H9 (cell line): ENCODE measurements at regions not wholly inside any gene's neighbourhood (a gene's known extent, or its start where the extent isn't known, plus 50 kb on each side); places are given as distances from the start of the nearest gene placed in this dataset.

Experiments used
- DNase-seq: peaks from one replicate; pipeline ENCODE4 v3.0.0-alpha.2; 2017
- H2AFZ ChIP-seq: one replicate; pipeline ENCODE4 v1.6.1; 2013; ENCODE audit warnings: mild to moderate bottlenecking, low read length, control low read depth, moderate library complexity
- H2AK5ac ChIP-seq: 2 replicates; pipeline ENCODE4 v1.6.1; 2013; ENCODE audit warnings: low read length, control low read depth, mixed read lengths; ENCODE audit not compliant: insufficient read length
- H2BK120ac ChIP-seq: one replicate; pipeline ENCODE4 v1.6.1; 2013; ENCODE audit warnings: low read depth, mild to moderate bottlenecking, low read length, control low read depth, inconsistent platforms; ENCODE audit not compliant: poor library complexity, severe bottlenecking
- H2BK12ac ChIP-seq: 2 replicates; pipeline ENCODE4 v1.6.1; 2013; ENCODE audit warnings: low read length, control low read depth, mixed read lengths, low read depth; ENCODE audit not compliant: insufficient read length
- H2BK15ac ChIP-seq: 2 replicates; pipeline ENCODE4 v1.6.1; 2013; ENCODE audit warnings: low read depth, low read length, control low read depth
- H2BK20ac ChIP-seq: one replicate; pipeline ENCODE4 v1.6.1; 2013; ENCODE audit warnings: low read depth, mild to moderate bottlenecking, low read length, control low read depth, inconsistent platforms; ENCODE audit not compliant: poor library complexity, severe bottlenecking
- H2BK5ac ChIP-seq: 2 replicates; pipeline ENCODE4 v1.6.1; 2013; ENCODE audit warnings: low read length, control low read depth, mixed read lengths; ENCODE audit not compliant: insufficient read length
- H3K14ac ChIP-seq: 2 replicates; pipeline ENCODE4 v1.6.1; 2013; ENCODE audit warnings: low read length, control low read depth; ENCODE audit not compliant: insufficient read depth
- H3K18ac ChIP-seq: 2 replicates; pipeline ENCODE4 v1.6.1; 2013; ENCODE audit warnings: low read depth, mild to moderate bottlenecking, mixed read lengths, low read length, control low read depth; ENCODE audit not compliant: insufficient read length
- H3K23ac ChIP-seq: 2 replicates; pipeline ENCODE4 v1.6.1; 2013; ENCODE audit warnings: low read length, control low read depth, mixed read lengths, low read depth; ENCODE audit not compliant: insufficient read length
- H3K23me2 ChIP-seq: 2 replicates; pipeline ENCODE4 v1.6.1; 2013; ENCODE audit warnings: low read depth, mild to moderate bottlenecking, mixed read lengths, low read length, control low read depth; ENCODE audit not compliant: insufficient read length, poor library complexity, severe bottlenecking
- H3K27ac ChIP-seq: 2 replicates; pipeline ENCODE4 v1.5.1; 2013; ENCODE audit warnings: low read length, control low read depth, mixed read lengths, low read depth; ENCODE audit not compliant: insufficient read length
- H3K27me3 ChIP-seq: 2 replicates; pipeline ENCODE4 v1.6.1; 2013; ENCODE audit warnings: low read length, control low read depth, inconsistent platforms; ENCODE audit not compliant: insufficient read depth
- H3K4ac ChIP-seq: 2 replicates; pipeline ENCODE4 v1.6.1; 2013; ENCODE audit warnings: low read depth, mild to moderate bottlenecking, control low read depth, inconsistent platforms, low read length, moderate library complexity
- H3K4me1 ChIP-seq: 2 replicates; pipeline ENCODE4 v1.6.1; 2013; ENCODE audit warnings: low read length, control low read depth, inconsistent platforms; ENCODE audit not compliant: insufficient read depth
- H3K4me2 ChIP-seq: 2 replicates; pipeline ENCODE4 v1.6.1; 2013; ENCODE audit warnings: low read length, control low read depth, mixed read lengths; ENCODE audit not compliant: insufficient read length, insufficient read depth
- H3K56ac ChIP-seq: 2 replicates; pipeline ENCODE4 v1.6.1; 2013; ENCODE audit warnings: low read depth, mild to moderate bottlenecking, mixed read lengths, low read length, control low read depth; ENCODE audit not compliant: insufficient read length
- H3K79me1 ChIP-seq: 2 replicates; pipeline ENCODE4 v1.6.1; 2013; ENCODE audit warnings: low read depth, mild to moderate bottlenecking, moderate library complexity, low read length, control low read depth, inconsistent platforms; ENCODE audit not compliant: insufficient read depth, poor library complexity, severe bottlenecking
- H3K79me2 ChIP-seq: 2 replicates; pipeline ENCODE4 v1.6.1; 2013; ENCODE audit warnings: low read length, control low read depth, inconsistent platforms; ENCODE audit not compliant: insufficient read depth
- H3K9ac ChIP-seq: 2 replicates; pipeline ENCODE4 v1.6.1; 2013; ENCODE audit warnings: low read length, control low read depth, mixed read lengths; ENCODE audit not compliant: insufficient read length; ENCODE audit errors: extremely low read depth
- H3K9me3 ChIP-seq: one replicate; pipeline ENCODE4 v1.6.1; 2013; ENCODE audit warnings: low read depth, low read length, inconsistent platforms; ENCODE audit not compliant: control insufficient read depth
- H3T11ph ChIP-seq: one replicate; pipeline ENCODE4 v1.6.1; 2013; ENCODE audit warnings: mild to moderate bottlenecking, low read length, control low read depth, inconsistent platforms
- H4K20me1 ChIP-seq: one replicate; pipeline ENCODE4 v1.6.1; 2013; ENCODE audit not compliant: control insufficient read depth, insufficient read length, insufficient read depth
- H4K5ac ChIP-seq: 2 replicates; pipeline ENCODE4 v1.6.1; 2013; ENCODE audit warnings: low read depth, mild to moderate bottlenecking, mixed read lengths, low read length, control low read depth; ENCODE audit not compliant: insufficient read length
- H4K8ac ChIP-seq: replicated peaks from 2 replicates; pipeline ENCODE4 v1.6.1; 2013; ENCODE audit warnings: low read length, control low read depth, mixed read lengths, low read depth; ENCODE audit not compliant: insufficient read length
- H4K91ac ChIP-seq: 2 replicates; pipeline ENCODE4 v1.6.1; 2013; ENCODE audit warnings: low read depth, mild to moderate bottlenecking, moderate library complexity, mixed read lengths, low read length, control low read depth; ENCODE audit not compliant: insufficient read length
- H3K27ac Mint-ChIP-seq, 3 experiments: 2 replicates in 2 of 3; 3 replicates in 1 of 3; pipeline ENCODE4 v1.8.0; 2020 to 2021; ENCODE audit warnings: mixed read lengths in 3 of 3, mild to moderate bottlenecking in 1 of 3, moderate library complexity in 1 of 3
- H3K27me3 Mint-ChIP-seq: 2 replicates; pipeline ENCODE4 v1.8.0; 2021; ENCODE audit warnings: low read depth, mild to moderate bottlenecking, moderate library complexity, mixed read lengths
- H3K36me3 Mint-ChIP-seq, 3 experiments: 2 replicates in 2 of 3; 3 replicates in 1 of 3; pipeline ENCODE4 v1.8.0; 2020 to 2021; ENCODE audit warnings: low read depth in 3 of 3, mixed read lengths in 3 of 3; ENCODE audit not compliant: insufficient read depth in 1 of 3
- H3K4me1 Mint-ChIP-seq, 2 experiments: 2 replicates each; pipeline ENCODE4 v1.8.0; 2020; ENCODE audit warnings: mixed read lengths in 2 of 2
- H3K4me3 Mint-ChIP-seq, 2 experiments: 2 replicates in 1 of 2; 3 replicates in 1 of 2; pipeline ENCODE4 v1.8.0; 2020 to 2021; ENCODE audit warnings: mild to moderate bottlenecking in 2 of 2, mixed read lengths in 2 of 2, moderate library complexity in 1 of 2
- H3K9me3 Mint-ChIP-seq, 2 experiments: 2 replicates in 1 of 2; 3 replicates in 1 of 2; pipeline ENCODE4 v1.8.0; 2020; ENCODE audit warnings: mild to moderate bottlenecking in 2 of 2, mixed read lengths in 2 of 2, moderate library complexity in 1 of 2
- WGBS: extraction: QIAGEN DNeasy Blood & Tissue Kit; methylation state at CpG from one replicate; pipeline ENCODE4 v1.1.7; 2013; ENCODE audit warnings: missing lambda C conversion rate, low lambda C conversion rate, mixed read lengths; ENCODE audit not compliant: insufficient read length; ENCODE audit errors: extremely low coverage; 5-methylcytosine and 5-hydroxymethylcytosine counted together
- TF ChIP-seq, protein P1 (sequence below): fragments of 200-600 bp; sonication (generic); conservative IDR thresholded peaks from 3 replicates; pipeline ENCODE4 v1.8.0; 2021; ENCODE audit warnings: antibody characterized with exemption, mild to moderate bottlenecking

DNA sequence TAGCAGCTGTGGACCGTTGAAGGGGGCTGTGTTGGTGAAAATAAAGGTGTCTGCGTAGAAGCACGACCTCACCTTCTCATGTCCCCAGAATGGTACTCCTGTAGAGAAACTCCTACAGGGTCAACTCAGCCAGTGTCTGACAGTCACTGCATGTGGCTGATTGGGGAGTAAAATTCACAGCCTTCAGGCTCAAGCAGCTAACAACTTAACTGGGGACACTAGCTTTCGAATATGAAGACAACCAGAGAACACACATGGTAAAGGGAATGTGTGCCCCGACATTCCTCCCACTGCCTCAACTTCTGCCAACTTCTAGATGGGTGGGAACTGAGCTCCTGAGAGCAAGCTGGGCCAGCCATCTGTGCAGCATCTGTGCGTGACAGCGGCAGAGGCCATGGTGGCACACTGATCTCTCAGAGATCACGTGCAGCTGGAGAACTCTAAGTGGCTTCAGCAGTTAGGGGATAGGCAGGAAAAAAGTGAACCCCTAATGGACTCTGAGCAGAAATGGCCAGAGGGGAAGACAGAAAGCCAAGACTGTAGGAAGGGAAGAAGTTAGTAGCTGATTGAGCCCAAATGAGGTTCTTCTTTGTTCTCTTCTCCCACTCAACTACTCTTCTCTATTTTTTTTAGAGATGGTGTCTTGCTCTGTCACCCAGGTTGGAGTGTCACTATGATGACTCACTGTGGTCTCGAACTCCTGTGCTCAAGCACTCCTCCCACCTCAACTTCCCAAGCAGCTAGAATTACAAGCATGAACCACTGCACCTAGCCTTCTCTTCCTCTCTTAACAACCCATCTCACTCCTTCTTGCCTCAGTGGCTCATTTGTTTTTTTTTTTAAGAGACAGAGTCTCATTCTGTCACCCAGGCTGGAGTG is 280.8 kb downstream of the ZEB1 start:
- H3K4me3 Mint-ChIP-seq, result no peak overlapping the region; a peak in 1 of 5 replicates
- Histone ChIP-seq H4K20me1 (no peaks in the 10 kb centered on the region), H3K79me1 (no peaks in the 10 kb centered on the region), H3K4ac (no peak overlapping the region), H4K91ac (no peak overlapping the region), H3K79me2 (no peaks in the 10 kb centered on the region), H3K4me2 (no peak overlapping the region), H2BK120ac (no peak overlapping the region), H2BK5ac (no peak overlapping the region), H2BK15ac (no peak overlapping the region), H2AK5ac (no peak overlapping the region), H4K8ac (no peak overlapping the region), H3K23me2 (no peaks in the 10 kb centered on the region), H3K9me3 (no peaks in the 10 kb centered on the region), H3K27ac (no peak overlapping the region), H3K9ac (no peak overlapping the region), H3K27me3 (no peaks in the 10 kb centered on the region), H4K5ac (no peak overlapping the region), H3K18ac (no peak overlapping the region), H3K23ac (no peak overlapping the region), H3K14ac (no peak overlapping the region; the same call in 1 of the 2 replicates), H2BK20ac (no peak overlapping the region), H3K56ac (no peak overlapping the region), H3T11ph (no peak overlapping the region), H2BK12ac (no peak overlapping the region), H2AFZ (no peak overlapping the region), H3K4me1 (no peaks in the 10 kb centered on the region)
- TF ChIP-seq, protein P1, sequence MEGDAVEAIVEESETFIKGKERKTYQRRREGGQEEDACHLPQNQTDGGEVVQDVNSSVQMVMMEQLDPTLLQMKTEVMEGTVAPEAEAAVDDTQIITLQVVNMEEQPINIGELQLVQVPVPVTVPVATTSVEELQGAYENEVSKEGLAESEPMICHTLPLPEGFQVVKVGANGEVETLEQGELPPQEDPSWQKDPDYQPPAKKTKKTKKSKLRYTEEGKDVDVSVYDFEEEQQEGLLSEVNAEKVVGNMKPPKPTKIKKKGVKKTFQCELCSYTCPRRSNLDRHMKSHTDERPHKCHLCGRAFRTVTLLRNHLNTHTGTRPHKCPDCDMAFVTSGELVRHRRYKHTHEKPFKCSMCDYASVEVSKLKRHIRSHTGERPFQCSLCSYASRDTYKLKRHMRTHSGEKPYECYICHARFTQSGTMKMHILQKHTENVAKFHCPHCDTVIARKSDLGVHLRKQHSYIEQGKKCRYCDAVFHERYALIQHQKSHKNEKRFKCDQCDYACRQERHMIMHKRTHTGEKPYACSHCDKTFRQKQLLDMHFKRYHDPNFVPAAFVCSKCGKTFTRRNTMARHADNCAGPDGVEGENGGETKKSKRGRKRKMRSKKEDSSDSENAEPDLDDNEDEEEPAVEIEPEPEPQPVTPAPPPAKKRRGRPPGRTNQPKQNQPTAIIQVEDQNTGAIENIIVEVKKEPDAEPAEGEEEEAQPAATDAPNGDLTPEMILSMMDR, result no peak
- H3K36me3 Mint-ChIP-seq, result peaks cover 0 to 2% (median 0%) of the 10 kb centered on the region in 3 experiments; a peak in 1 of 7 replicates
- no CpG with 5 or more reads among the region's 9 CpGs for WGBS
- peak; percentile 4 for DNase-seq
- no peak overlapping the region for H3K27ac Mint-ChIP-seq
- H3K9me3 Mint-ChIP-seq, result no peaks in the 10 kb centered on the region; a peak in 1 of 5 replicates
- peaks cover 7 to 11% of the 10 kb centered on the region in 2 experiments for H3K4me1 Mint-ChIP-seq
- peaks cover 16% of the 10 kb centered on the region for H3K27me3 Mint-ChIP-seq
